Neutrophil (primary cell): ENCODE measurements at regions not wholly inside any gene's neighbourhood (a gene's known extent, or its start where the extent isn't known, plus 50 kb on each side); places are given as distances from the start of the nearest gene placed in this dataset.

Experiments used
- H3K27ac ChIP-seq: fragments of 200-600 bp; sonication (generic); 2 replicates; pipeline ENCODE4 v1.5.1; 2016; ENCODE audit warnings: mild to moderate bottlenecking, moderate library complexity
- H3K27me3 ChIP-seq: fragments of 200-600 bp; sonication (generic); 2 replicates; pipeline ENCODE4 v1.6.0; 2016; ENCODE audit warnings: mild to moderate bottlenecking
- H3K36me3 ChIP-seq: fragments of 200-600 bp; sonication (generic); 2 replicates; pipeline ENCODE4 v1.5.1; 2017
- H3K4me1 ChIP-seq, 2 experiments: fragments of 200-600 bp in 1 of 2; sonication (generic) in 1 of 2; 1 replicate in 1 of 2; 2 replicates in 1 of 2; pipeline versions ENCODE4 v1.5.1 to v1.6.1; 2013 to 2016; ENCODE audit warnings: low read depth in 1 of 2, low read length in 1 of 2, mild to moderate bottlenecking in 1 of 2, moderate library complexity in 1 of 2; ENCODE audit not compliant: control insufficient read depth in 1 of 2, insufficient read depth in 1 of 2
- H3K4me3 ChIP-seq, 2 experiments: fragments of 200-600 bp in 1 of 2; sonication (generic) in 1 of 2; 1 replicate in 1 of 2; 2 replicates in 1 of 2; pipeline ENCODE4 v1.5.1; 2013 to 2016; ENCODE audit warnings: low read depth in 1 of 2, low read length in 1 of 2, mild to moderate bottlenecking in 1 of 2, moderate library complexity in 1 of 2
- H3K9me3 ChIP-seq: fragments of 200-600 bp; sonication (generic); 2 replicates; pipeline ENCODE4 v1.5.1; 2016
- CTCF ChIP-seq: fragments of 200-600 bp; sonication (generic); IDR thresholded peaks from 2 replicates; pipeline ENCODE4 v1.5.1; 2016; ENCODE audit warnings: antibody characterized with exemption

DNA sequence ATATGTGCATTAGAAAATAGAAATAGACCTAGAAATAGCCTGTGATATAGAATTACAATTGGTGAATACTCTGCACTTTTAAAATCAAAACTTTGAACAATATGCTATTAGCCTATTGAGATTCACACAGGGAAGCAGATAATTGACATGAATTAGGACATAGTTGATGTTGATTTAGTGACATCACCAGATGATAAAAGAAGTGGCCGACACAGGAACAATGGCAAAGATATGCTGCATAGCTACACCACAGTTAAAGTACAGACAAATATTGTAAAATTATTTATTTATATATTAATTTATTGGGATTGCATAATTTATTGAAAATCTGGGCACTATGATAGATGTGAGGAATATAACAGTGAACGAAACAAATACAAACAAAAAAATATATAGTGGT is 261.5 kb upstream of the CCNH start:
- no peaks in the 10 kb centered on the region for H3K4me1 ChIP-seq
- no peak overlapping the region for H3K4me3 ChIP-seq
- H3K9me3 ChIP-seq, result no peaks in the 10 kb centered on the region
- H3K27ac ChIP-seq, result no peak overlapping the region
- no peaks in the 10 kb centered on the region for H3K27me3 ChIP-seq
- H3K36me3 ChIP-seq, result no peaks in the 10 kb centered on the region
- no peak for TF ChIP-seq CTCF

- TF ChIP-seq CTCF, result no peak
- H3K36me3 ChIP-seq, result no peaks in the 10 kb centered on the region
These were observed 258.4 kb upstream of the CCNH start for GRCh38 chr5:87671146-87671545.

DNA sequence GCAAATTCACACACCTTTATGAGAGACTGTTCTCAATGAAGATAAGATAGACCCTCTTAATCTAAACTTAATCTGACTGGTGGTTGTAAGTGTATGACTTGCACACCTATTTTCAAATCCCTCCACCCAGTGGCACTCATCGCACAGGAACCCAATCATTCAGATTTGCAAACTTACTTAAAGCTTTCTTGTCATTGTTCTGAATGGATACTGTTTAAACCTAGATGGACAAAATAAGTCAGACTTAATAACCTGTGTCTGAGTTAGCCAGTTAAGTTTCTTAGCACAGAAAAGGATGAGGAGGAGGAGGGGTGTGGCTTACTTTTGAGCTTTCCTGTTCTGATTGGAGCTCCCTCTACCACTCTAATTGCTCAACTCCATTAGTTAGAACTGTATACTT is 252.4 kb upstream of the CCNH start:
- Histone ChIP-seq H3K36me3 (no peaks in the 10 kb centered on the region), H3K27me3 (no peaks in the 10 kb centered on the region), H3K4me1 (no peaks in the 10 kb centered on the region), H3K4me3 (no peak overlapping the region), H3K27ac (no peak overlapping the region), H3K9me3 (no peaks in the 10 kb centered on the region)
- no peak for TF ChIP-seq CTCF

More at GRCh38 chr5:87671146-87671545, 258.4 kb upstream of the CCNH start:
- Histone ChIP-seq H3K27ac (no peak overlapping the region), H3K4me1 (no peaks in the 10 kb centered on the region), H3K27me3 (no peaks in the 10 kb centered on the region), H3K4me3 (no peak overlapping the region), H3K9me3 (no peaks in the 10 kb centered on the region)

- Histone ChIP-seq H3K4me1 (no peaks in the 10 kb centered on the region), H3K36me3 (no peaks in the 10 kb centered on the region)
- no peak for TF ChIP-seq CTCF
These were observed 249.2 kb upstream of the CCNH start for GRCh38 chr5:87661784-87662566.

GRCh38 chr5:87653242-87653641 is 240.5 kb upstream of the CCNH start:
- Histone ChIP-seq H3K27ac (no peak overlapping the region), H3K4me1 (no peaks in the 10 kb centered on the region), H3K27me3 (no peaks in the 10 kb centered on the region), H3K4me3 (no peak overlapping the region), H3K36me3 (no peaks in the 10 kb centered on the region), H3K9me3 (no peaks in the 10 kb centered on the region)
- TF ChIP-seq CTCF, result no peak

More at GRCh38 chr5:87661784-87662566, 249.2 kb upstream of the CCNH start:
- no peaks in the 10 kb centered on the region for H3K27me3 ChIP-seq
- no peak overlapping the region for H3K27ac ChIP-seq
- no peaks in the 10 kb centered on the region for H3K9me3 ChIP-seq
- H3K4me3 ChIP-seq, result no peak overlapping the region
